Gastroesophageal sphincter (tissue), 4 donors: ENCODE measurements at regions not wholly inside any gene's neighbourhood (a gene's known extent, or its start where the extent isn't known, plus 50 kb on each side); places are given as distances from the start of the nearest gene placed in this dataset.

Experiments used
- ATAC-seq: fragments of 150-250 bp; one replicate; pipeline ENCODE4 v1.9.1; 2016; ENCODE audit warnings: mild to moderate bottlenecking, moderate library complexity
- H3K27ac ChIP-seq, 4 donors: fragments of 200-600 bp; sonication (generic) in 3 of 4; 1 replicate in 3 of 4; 2 replicates in 1 of 4; pipeline ENCODE4 v1.5.1; 2016 to 2019
- H3K27me3 ChIP-seq: fragments of 200-600 bp; sonication (generic); one replicate; pipeline ENCODE4 v1.5.1; 2019
- H3K36me3 ChIP-seq, 2 donors: fragments of 200-600 bp; sonication (generic); one replicate each; pipeline ENCODE4 v1.5.1; 2019; ENCODE audit warnings: control low read depth in 1 of 2
- H3K4me1 ChIP-seq, 3 donors: fragments of 200-600 bp; sonication (generic); 1 replicate in 2 of 3; 2 replicates in 1 of 3; pipeline ENCODE4 v1.5.1; 2016 to 2019; ENCODE audit warnings: control low read depth in 2 of 3
- H3K4me3 ChIP-seq, 2 donors: fragments of 200-600 bp; sonication (generic); one replicate each; pipeline ENCODE4 v1.5.1; 2019; ENCODE audit warnings: mild to moderate bottlenecking in 1 of 2, moderate library complexity in 1 of 2
- H3K9me3 ChIP-seq, 3 donors: fragments of 200-600 bp; sonication (generic); one replicate each; pipeline ENCODE4 v1.5.1; 2017 to 2019; ENCODE audit warnings: control low read depth in 2 of 3
- EP300 ChIP-seq: sonication (generic); formaldehyde crosslinking; IDR thresholded peaks from one replicate; pipeline ENCODE4 v1.6.1; 2017; ENCODE audit warnings: antibody characterized with exemption, mild to moderate bottlenecking
- POLR2A ChIP-seq, 2 donors: fragments of 450-650 bp; IDR thresholded peaks; one replicate each; pipeline ENCODE4 v1.6.1; 2017; ENCODE audit warnings: antibody characterized with exemption in 2 of 2, mild to moderate bottlenecking in 2 of 2, moderate library complexity in 1 of 2
- POLR2AphosphoS5 ChIP-seq: sonication (generic); formaldehyde crosslinking; IDR thresholded peaks from one replicate; pipeline ENCODE4 v1.6.1; 2017; ENCODE audit warnings: antibody characterized with exemption
- WGBS, 2 donors: methylation state at CpG; one replicate each; pipeline ENCODE4 v1.1.5; 2018; ENCODE audit warnings: low coverage in 1 of 2; 5-methylcytosine and 5-hydroxymethylcytosine counted together
- TF ChIP-seq, protein P1 (sequence below), 4 experiments: fragments of 200-600 bp in 2 of 4; fragments of 450-650 bp in 2 of 4; sonication (generic) in 1 of 4; IDR thresholded peaks; one replicate each; pipeline ENCODE4 v1.5.1; 2017 to 2019; ENCODE audit warnings: antibody characterized with exemption in 4 of 4, mild to moderate bottlenecking in 2 of 4, moderate library complexity in 2 of 4

DNA sequence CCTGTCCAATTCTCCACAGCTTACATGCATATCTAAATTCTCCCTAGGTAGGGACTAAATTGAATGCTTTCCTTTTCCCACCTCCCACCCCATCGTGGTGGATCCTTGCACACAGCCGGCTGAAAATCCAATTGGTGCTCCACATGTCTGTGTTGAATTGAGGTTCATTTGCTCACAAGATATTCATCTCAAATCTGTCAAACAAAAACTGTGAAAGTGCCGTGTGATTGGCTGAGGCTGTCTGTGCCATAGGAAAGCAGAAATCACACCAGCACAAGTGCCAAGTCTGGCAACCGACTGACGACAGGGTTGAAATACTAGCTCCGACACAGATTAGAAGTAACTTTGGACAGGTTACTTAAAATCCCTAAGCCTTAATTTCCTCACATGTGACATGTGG is 823.3 kb downstream of the TDRD15 start:
- 33 to 36% methylated on average over 6 of the region's 6 CpGs for WGBS, 2 donors
- H3K4me3 ChIP-seq: no peak overlapping the region
- no peak overlapping the region for H3K27ac ChIP-seq
- no peaks in the 10 kb centered on the region for H3K36me3 ChIP-seq
- TF ChIP-seq POLR2A (IDR thresholded peaks at IDR 0.05) (no peak), EP300 (no peak), POLR2AphosphoS5 (no peak)
- TF ChIP-seq, protein P1, sequence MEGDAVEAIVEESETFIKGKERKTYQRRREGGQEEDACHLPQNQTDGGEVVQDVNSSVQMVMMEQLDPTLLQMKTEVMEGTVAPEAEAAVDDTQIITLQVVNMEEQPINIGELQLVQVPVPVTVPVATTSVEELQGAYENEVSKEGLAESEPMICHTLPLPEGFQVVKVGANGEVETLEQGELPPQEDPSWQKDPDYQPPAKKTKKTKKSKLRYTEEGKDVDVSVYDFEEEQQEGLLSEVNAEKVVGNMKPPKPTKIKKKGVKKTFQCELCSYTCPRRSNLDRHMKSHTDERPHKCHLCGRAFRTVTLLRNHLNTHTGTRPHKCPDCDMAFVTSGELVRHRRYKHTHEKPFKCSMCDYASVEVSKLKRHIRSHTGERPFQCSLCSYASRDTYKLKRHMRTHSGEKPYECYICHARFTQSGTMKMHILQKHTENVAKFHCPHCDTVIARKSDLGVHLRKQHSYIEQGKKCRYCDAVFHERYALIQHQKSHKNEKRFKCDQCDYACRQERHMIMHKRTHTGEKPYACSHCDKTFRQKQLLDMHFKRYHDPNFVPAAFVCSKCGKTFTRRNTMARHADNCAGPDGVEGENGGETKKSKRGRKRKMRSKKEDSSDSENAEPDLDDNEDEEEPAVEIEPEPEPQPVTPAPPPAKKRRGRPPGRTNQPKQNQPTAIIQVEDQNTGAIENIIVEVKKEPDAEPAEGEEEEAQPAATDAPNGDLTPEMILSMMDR (IDR thresholded peaks at IDR 0.05): no peak
- H3K27me3 ChIP-seq: no peaks in the 10 kb centered on the region
- no peak for ATAC-seq
- H3K9me3 ChIP-seq: no peaks in the 10 kb centered on the region
- no peaks in the 10 kb centered on the region for H3K4me1 ChIP-seq

DNA sequence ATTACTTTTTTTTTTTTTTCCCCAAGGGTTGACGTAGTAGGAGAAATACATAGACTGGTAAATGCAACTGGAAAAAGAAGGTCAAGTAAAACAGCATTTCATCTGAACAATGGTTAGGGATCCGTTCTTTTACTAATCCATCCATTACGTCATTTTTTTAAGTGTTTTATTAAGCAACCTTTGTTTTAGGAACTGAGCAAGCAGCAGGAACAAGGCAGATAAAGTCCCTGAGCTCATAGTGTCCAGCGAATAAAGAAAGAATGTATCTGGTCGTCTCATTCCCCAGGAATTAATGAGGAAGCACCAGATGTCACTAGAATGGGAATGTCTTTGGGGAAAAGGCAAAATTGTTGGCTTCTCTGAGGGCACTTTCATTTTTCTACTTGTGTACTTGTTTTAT is 842.4 kb downstream of the TDRD15 start:
- H3K36me3 ChIP-seq: no peaks in the 10 kb centered on the region
- TF ChIP-seq POLR2AphosphoS5 (no peak), POLR2A (IDR thresholded peaks at IDR 0.05) (no peak), EP300 (no peak)
- TF ChIP-seq, protein P1 (IDR thresholded peaks at IDR 0.05): no peak

DNA sequence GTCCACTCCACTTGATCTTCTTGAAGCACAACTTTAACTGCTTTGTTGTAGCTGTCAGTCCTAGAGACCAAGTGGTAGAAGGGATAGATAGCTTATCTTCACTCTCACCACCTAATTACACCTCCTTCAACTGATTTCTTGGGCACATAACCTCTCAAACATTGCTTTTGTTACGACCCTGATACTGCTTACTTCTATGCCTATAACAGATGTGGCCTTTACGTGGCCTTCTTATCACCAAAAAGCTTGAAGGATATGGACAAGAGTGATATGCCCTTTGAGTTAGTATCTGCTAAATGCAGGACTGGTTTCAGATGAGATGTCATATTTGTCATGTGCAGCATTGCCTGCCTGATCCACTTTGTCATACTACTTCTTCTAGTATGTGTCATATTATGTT is 847.2 kb downstream of the TDRD15 start:
- TF ChIP-seq POLR2A (IDR thresholded peaks at IDR 0.05): no peak
- TF ChIP-seq, protein P1 (IDR thresholded peaks at IDR 0.05): no peak
- no peak for TF ChIP-seq POLR2AphosphoS5
- TF ChIP-seq EP300: no peak

More for the DNA sequence above, 842.4 kb downstream of the TDRD15 start:
- 58% methylated on average over 5 of the region's 5 CpGs for WGBS, 2 donors
- H3K27ac ChIP-seq: no peak overlapping the region
- peaks cover 0 to 4% (median 0%) of the 10 kb centered on the region in 3 donors for H3K9me3 ChIP-seq
- no peaks in the 10 kb centered on the region for H3K27me3 ChIP-seq
- H3K4me1 ChIP-seq: no peaks in the 10 kb centered on the region
- H3K4me3 ChIP-seq: no peak overlapping the region
- no peak for ATAC-seq

DNA sequence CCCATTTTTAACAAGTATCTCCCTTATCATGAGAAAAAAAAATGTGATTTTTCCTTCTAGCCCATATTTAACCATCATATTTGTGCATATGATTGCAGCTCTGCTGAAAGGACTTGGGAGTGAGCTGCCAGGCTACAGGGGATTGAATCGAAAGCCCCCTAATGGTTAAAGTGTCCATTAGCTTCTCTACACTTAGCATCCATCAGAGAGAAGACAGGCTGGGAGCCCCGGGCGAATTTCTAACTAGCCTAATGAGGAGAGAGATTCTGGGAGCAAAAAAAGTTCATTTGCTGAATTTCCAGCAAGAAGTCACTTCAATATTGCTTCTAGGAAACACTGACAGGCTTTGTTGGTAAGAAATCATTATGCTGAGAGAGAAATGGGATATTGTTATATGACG is 848.8 kb downstream of the TDRD15 start:
- Histone ChIP-seq H3K4me3 (no peak overlapping the region), H3K36me3 (no peaks in the 10 kb centered on the region), H3K27ac (no peak overlapping the region), H3K27me3 (no peaks in the 10 kb centered on the region), H3K4me1 (no peaks in the 10 kb centered on the region), H3K9me3 (no peaks in the 10 kb centered on the region)
- TF ChIP-seq, protein P1 (IDR thresholded peaks at IDR 0.05): no peak
- TF ChIP-seq POLR2A (IDR thresholded peaks at IDR 0.05): no peak
- no peak for TF ChIP-seq POLR2AphosphoS5
- ATAC-seq: no peak
- 32 to 34% methylated on average over 4 of the region's 4 CpGs for WGBS, 2 donors

More for the DNA sequence above, 847.2 kb downstream of the TDRD15 start:
- no peaks in the 10 kb centered on the region for H3K9me3 ChIP-seq
- ATAC-seq: no peak
- H3K4me3 ChIP-seq: no peak overlapping the region
- no peaks in the 10 kb centered on the region for H3K36me3 ChIP-seq
- WGBS, 2 donors: 54 to 64% methylated on average over 2 of the region's 2 CpGs
- H3K27me3 ChIP-seq: no peaks in the 10 kb centered on the region
- no peaks in the 10 kb centered on the region for H3K4me1 ChIP-seq
- no peak overlapping the region for H3K27ac ChIP-seq

DNA sequence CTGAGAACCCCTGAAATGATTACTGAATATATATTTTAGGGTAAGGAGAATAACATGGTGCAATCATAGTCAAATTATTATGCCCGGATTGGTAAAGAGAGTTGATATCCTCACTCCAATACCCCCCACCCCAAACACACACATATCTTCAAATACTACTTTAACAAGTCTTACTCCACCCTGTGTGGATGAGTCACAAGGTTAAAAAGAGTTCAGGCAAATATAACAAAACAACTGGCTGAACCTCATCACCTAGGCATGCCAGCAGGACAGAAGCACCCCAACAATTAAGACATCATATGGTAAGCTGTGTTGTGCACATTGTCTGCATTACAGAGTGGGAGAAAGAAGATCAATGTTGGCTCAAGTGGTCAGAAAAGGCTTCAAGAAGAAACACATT is 857.4 kb downstream of the TDRD15 start:
- no peak overlapping the region for H3K27ac ChIP-seq
- no peaks in the 10 kb centered on the region for H3K27me3 ChIP-seq
- 83 to 100% methylated on average over 1 of the region's 1 CpG for WGBS, 2 donors
- no peak for TF ChIP-seq POLR2AphosphoS5
- TF ChIP-seq, protein P1 (IDR thresholded peaks at IDR 0.05): no peak
- TF ChIP-seq POLR2A (IDR thresholded peaks at IDR 0.05): no peak
- TF ChIP-seq EP300: no peak
- ATAC-seq: no peak
- H3K4me1 ChIP-seq: no peaks in the 10 kb centered on the region
- H3K9me3 ChIP-seq: no peaks in the 10 kb centered on the region
- no peak overlapping the region for H3K4me3 ChIP-seq
- no peaks in the 10 kb centered on the region for H3K36me3 ChIP-seq
